Osteoblast (primary cell): ENCODE measurements at regions not wholly inside any gene's neighbourhood (a gene's known extent, or its start where the extent isn't known, plus 50 kb on each side); places are given as distances from the start of the nearest gene placed in this dataset.

Source experiments
- DNase-seq: peaks from one replicate; pipeline ENCODE4 v3.0.0; 2011; ENCODE audit warnings: low spot score, mixed read lengths; ENCODE audit not compliant: insufficient read length; ENCODE audit errors: missing footprints
- H2AFZ ChIP-seq: 2 replicates; pipeline ENCODE4 v1.6.0; 2011; ENCODE audit warnings: mild to moderate bottlenecking, low read length
- H3K27ac ChIP-seq: 2 replicates; pipeline ENCODE4 v1.5.1; 2011; ENCODE audit warnings: mild to moderate bottlenecking, low read depth, low read length, moderate library complexity
- H3K27me3 ChIP-seq: 2 replicates; pipeline ENCODE4 v1.6.0; 2012; ENCODE audit warnings: mild to moderate bottlenecking, control low read depth, inconsistent platforms, low read length, moderate library complexity; ENCODE audit not compliant: insufficient read depth
- H3K36me3 ChIP-seq: 2 replicates; pipeline ENCODE4 v1.5.1; 2011; ENCODE audit warnings: mild to moderate bottlenecking, low read length, control low read depth, moderate library complexity; ENCODE audit not compliant: insufficient read depth
- H3K4me1 ChIP-seq: 2 replicates; pipeline ENCODE4 v1.5.1; 2011; ENCODE audit warnings: mild to moderate bottlenecking, low read length, control low read depth, moderate library complexity; ENCODE audit not compliant: insufficient read depth
- H3K4me2 ChIP-seq: 2 replicates; pipeline ENCODE4 v1.6.0; 2011; ENCODE audit warnings: mild to moderate bottlenecking, low read length; ENCODE audit not compliant: insufficient read depth
- H3K4me3 ChIP-seq: fragments of 200-600 bp; sonication (generic); 3 replicates; pipeline ENCODE4 v1.5.1; 2012; ENCODE audit warnings: mild to moderate bottlenecking, low read length, inconsistent platforms; ENCODE audit not compliant: insufficient read depth
- H3K79me2 ChIP-seq: 2 replicates; pipeline ENCODE4 v1.6.0; 2012; ENCODE audit warnings: mild to moderate bottlenecking, low read length, control low read depth, inconsistent platforms; ENCODE audit not compliant: insufficient read depth
- H3K9me3 ChIP-seq: 2 replicates; pipeline ENCODE4 v1.5.1; 2011; ENCODE audit warnings: low read depth, low read length, control low read depth
- H4K20me1 ChIP-seq: 2 replicates; pipeline ENCODE4 v1.6.0; 2012; ENCODE audit warnings: mild to moderate bottlenecking, low read length, control low read depth; ENCODE audit not compliant: insufficient read depth
- TF ChIP-seq, protein P1 (sequence below): IDR thresholded peaks from 2 replicates; pipeline ENCODE4 v1.5.1; 2011; ENCODE audit warnings: mild to moderate bottlenecking, low read depth, low read length, moderate library complexity; ENCODE audit errors: extremely low read depth

DNA sequence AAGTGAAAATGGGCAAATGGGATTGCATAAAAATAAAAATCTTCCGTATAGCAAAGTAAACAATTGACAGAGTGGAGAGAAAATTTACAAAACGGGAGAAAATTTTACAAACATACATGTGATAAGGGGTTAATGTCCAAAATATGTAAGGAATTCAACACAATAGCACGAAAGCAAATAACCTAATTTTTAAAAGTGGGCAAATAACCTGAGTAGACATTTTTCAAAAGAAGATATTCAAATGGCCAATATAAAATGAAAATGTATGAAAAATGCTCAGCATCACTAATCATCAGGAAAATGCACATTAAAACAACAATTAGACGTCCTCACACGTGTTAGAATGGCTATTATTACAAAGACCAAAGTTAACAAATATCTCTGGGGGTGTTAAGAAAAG, 441.5 kb downstream of the HTR1B start:
- no peaks in the 10 kb centered on the region for H4K20me1 ChIP-seq
- H3K4me2 ChIP-seq = no peak overlapping the region
- no peaks in the 10 kb centered on the region for H3K79me2 ChIP-seq
- no peaks in the 10 kb centered on the region for H3K27me3 ChIP-seq
- no peak overlapping the region for H3K4me3 ChIP-seq
- no peaks in the 10 kb centered on the region for H3K9me3 ChIP-seq
- DNase-seq = no peak
- no peak overlapping the region for H3K27ac ChIP-seq
- TF ChIP-seq, protein P1, sequence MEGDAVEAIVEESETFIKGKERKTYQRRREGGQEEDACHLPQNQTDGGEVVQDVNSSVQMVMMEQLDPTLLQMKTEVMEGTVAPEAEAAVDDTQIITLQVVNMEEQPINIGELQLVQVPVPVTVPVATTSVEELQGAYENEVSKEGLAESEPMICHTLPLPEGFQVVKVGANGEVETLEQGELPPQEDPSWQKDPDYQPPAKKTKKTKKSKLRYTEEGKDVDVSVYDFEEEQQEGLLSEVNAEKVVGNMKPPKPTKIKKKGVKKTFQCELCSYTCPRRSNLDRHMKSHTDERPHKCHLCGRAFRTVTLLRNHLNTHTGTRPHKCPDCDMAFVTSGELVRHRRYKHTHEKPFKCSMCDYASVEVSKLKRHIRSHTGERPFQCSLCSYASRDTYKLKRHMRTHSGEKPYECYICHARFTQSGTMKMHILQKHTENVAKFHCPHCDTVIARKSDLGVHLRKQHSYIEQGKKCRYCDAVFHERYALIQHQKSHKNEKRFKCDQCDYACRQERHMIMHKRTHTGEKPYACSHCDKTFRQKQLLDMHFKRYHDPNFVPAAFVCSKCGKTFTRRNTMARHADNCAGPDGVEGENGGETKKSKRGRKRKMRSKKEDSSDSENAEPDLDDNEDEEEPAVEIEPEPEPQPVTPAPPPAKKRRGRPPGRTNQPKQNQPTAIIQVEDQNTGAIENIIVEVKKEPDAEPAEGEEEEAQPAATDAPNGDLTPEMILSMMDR = no peak
- no peak overlapping the region for H2AFZ ChIP-seq
- no peaks in the 10 kb centered on the region for H3K4me1 ChIP-seq
- no peaks in the 10 kb centered on the region for H3K36me3 ChIP-seq

DNA sequence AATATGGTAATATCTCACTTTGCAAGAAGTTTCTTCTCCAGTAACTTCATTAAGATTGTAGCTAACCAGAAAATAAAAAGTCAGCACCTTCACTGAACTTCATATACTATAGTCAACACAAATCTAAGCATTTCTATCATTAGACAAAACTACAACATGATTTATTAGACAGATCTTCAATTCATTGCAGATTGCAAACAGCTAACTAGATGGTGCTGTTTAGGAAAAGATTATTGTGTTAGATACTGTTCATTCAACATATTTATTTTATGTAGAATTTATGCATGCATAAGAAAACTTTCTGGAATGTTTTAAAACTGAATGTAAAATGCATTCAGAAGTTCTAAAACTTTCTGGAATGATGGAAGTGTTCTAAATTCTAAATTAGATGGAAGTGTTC, 442.1 kb downstream of the HTR1B start:
- Histone ChIP-seq H4K20me1 (no peaks in the 10 kb centered on the region), H3K4me2 (no peak overlapping the region), H3K4me3 (no peak overlapping the region), H3K79me2 (no peaks in the 10 kb centered on the region), H2AFZ (no peak overlapping the region), H3K27ac (no peak overlapping the region), H3K4me1 (no peaks in the 10 kb centered on the region), H3K36me3 (no peaks in the 10 kb centered on the region), H3K27me3 (no peaks in the 10 kb centered on the region), H3K9me3 (no peaks in the 10 kb centered on the region)
- no peak for DNase-seq
- TF ChIP-seq, protein P1 = peak; percentile 12

DNA sequence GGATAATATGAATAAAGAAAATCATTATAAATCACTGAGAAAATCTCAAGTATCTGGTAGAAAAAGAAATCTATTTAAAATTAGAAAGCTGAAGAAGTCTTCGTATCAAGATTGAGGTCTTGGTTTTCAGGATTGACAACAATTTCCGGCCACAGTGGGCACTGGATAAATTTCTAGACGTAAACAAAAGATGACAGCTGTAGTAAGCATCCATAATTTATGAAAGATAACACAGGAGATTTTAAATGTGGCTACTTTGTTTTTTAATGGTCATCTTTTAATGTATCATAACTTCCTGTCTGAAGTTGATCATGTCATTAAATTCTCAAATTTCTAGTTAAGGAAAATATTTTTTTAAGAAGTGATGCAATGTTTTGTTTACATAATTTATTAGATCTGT, 444.2 kb downstream of the HTR1B start:
- Histone ChIP-seq H3K4me2 (no peak overlapping the region), H4K20me1 (no peaks in the 10 kb centered on the region), H3K27ac (no peak overlapping the region), H3K36me3 (no peaks in the 10 kb centered on the region), H3K79me2 (no peaks in the 10 kb centered on the region), H3K27me3 (no peaks in the 10 kb centered on the region), H2AFZ (no peak overlapping the region), H3K4me3 (no peak overlapping the region), H3K9me3 (no peaks in the 10 kb centered on the region), H3K4me1 (no peaks in the 10 kb centered on the region)
- TF ChIP-seq, protein P1 = no peak
- no peak for DNase-seq

DNA sequence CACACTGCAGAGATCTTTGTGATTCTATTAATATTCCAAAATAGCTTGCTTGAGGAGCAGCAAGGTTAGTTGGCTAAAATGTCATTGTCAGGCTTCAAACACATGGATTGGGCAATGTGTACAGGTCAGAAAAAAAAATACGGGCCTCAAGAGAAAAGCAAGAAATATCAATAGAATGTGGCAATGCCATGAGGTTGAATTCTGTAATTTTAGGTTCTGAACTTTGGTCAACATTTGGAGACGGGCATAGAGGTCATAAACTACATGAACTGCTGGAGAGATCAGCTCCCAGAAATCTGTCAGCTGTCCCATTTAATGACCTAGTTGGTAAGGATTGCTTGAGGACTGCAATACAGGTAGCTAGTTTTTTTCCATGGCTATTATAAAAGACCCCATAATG, 445.8 kb downstream of the HTR1B start:
- Histone ChIP-seq H3K27ac (no peak overlapping the region), H3K27me3 (no peaks in the 10 kb centered on the region), H3K4me3 (no peak overlapping the region), H3K4me2 (no peak overlapping the region), H2AFZ (no peak overlapping the region), H4K20me1 (no peaks in the 10 kb centered on the region), H3K36me3 (no peaks in the 10 kb centered on the region), H3K9me3 (no peaks in the 10 kb centered on the region), H3K4me1 (no peaks in the 10 kb centered on the region), H3K79me2 (no peaks in the 10 kb centered on the region)
- no peak for DNase-seq
- TF ChIP-seq, protein P1 = no peak
